ENCODE measurements at regions not wholly inside any gene's neighbourhood (a gene's known extent, or its start where the extent isn't known, plus 50 kb on each side); places are given as distances from the start of the nearest gene placed in this dataset.

- no peak for ATAC-seq
- TF ChIP-seq TOX (CRISPR knock-in tag; IDR thresholded peaks at IDR 0.05; ENCODE audit: borderline replicate concordance) (no peak), PPARA (CRISPR knock-in tag; IDR thresholded peaks at IDR 0.05; ENCODE audit: borderline replicate concordance) (no peak), CSRNP3 (CRISPR knock-in tag; IDR thresholded peaks at IDR 0.05) (no peak), CSDC2 (CRISPR knock-in tag; IDR thresholded peaks at IDR 0.05) (no peak), CREB5 (CRISPR knock-in tag; IDR thresholded peaks at IDR 0.05; ENCODE audit: low read depth) (no peak), TSHZ2 (CRISPR knock-in tag; IDR thresholded peaks at IDR 0.05) (no peak), ARNTL (CRISPR knock-in tag; IDR thresholded peaks at IDR 0.05; ENCODE audit: borderline replicate concordance, low read depth) (no peak), BACH2 (CRISPR knock-in tag; IDR thresholded peaks at IDR 0.05; ENCODE audit: borderline replicate concordance) (no peak), ZFP30 (CRISPR knock-in tag; IDR thresholded peaks at IDR 0.05) (no peak), SNAI2 (CRISPR knock-in tag; IDR thresholded peaks at IDR 0.05) (no peak), ZFP3 (CRISPR knock-in tag; IDR thresholded peaks at IDR 0.05) (no peak), ESRRG (CRISPR knock-in tag; IDR thresholded peaks at IDR 0.05) (no peak), RARB (CRISPR knock-in tag; IDR thresholded peaks at IDR 0.05) (no peak), GLIS3 (CRISPR knock-in tag; IDR thresholded peaks at IDR 0.05) (no peak), TCF4 (CRISPR knock-in tag; IDR thresholded peaks at IDR 0.05; ENCODE audit: borderline replicate concordance) (no peak), ZC3H10 (CRISPR knock-in tag; IDR thresholded peaks at IDR 0.05) (no peak), PATZ1 (CRISPR knock-in tag; IDR thresholded peaks at IDR 0.05; ENCODE audit: borderline replicate concordance) (no peak), OSR1 (CRISPR knock-in tag; IDR thresholded peaks at IDR 0.05) (no peak), POU6F1 (CRISPR knock-in tag; IDR thresholded peaks at IDR 0.05; ENCODE audit: borderline replicate concordance, low read depth) (no peak)
These were observed 107.7 kb upstream of the JAG1 start for GRCh38 chr20:10781526-10781925.

- TF ChIP-seq ZNF8 (CRISPR knock-in tag; IDR thresholded peaks at IDR 0.05) (no peak), TCF4 (CRISPR knock-in tag; IDR thresholded peaks at IDR 0.05; ENCODE audit: borderline replicate concordance) (no peak), ARNTL (CRISPR knock-in tag; IDR thresholded peaks at IDR 0.05; ENCODE audit: borderline replicate concordance, low read depth) (no peak), ZFP3 (CRISPR knock-in tag; IDR thresholded peaks at IDR 0.05) (no peak), PATZ1 (CRISPR knock-in tag; IDR thresholded peaks at IDR 0.05; ENCODE audit: borderline replicate concordance) (no peak), CSRNP3 (CRISPR knock-in tag; IDR thresholded peaks at IDR 0.05) (no peak), ISL1 (CRISPR knock-in tag; IDR thresholded peaks at IDR 0.05) (no peak), ZC3H10 (CRISPR knock-in tag; IDR thresholded peaks at IDR 0.05) (no peak), OSR1 (CRISPR knock-in tag; IDR thresholded peaks at IDR 0.05) (no peak), ZNF70 (CRISPR knock-in tag; IDR thresholded peaks at IDR 0.05) (no peak), GLIS3 (CRISPR knock-in tag; IDR thresholded peaks at IDR 0.05) (no peak), POU6F1 (CRISPR knock-in tag; IDR thresholded peaks at IDR 0.05; ENCODE audit: borderline replicate concordance, low read depth) (no peak), ZNF565 (CRISPR knock-in tag; conservative IDR thresholded peaks at IDR 0.05; ENCODE audit: low read depth) (no peak), CSDC2 (CRISPR knock-in tag; IDR thresholded peaks at IDR 0.05) (no peak), SNAI2 (CRISPR knock-in tag; IDR thresholded peaks at IDR 0.05) (no peak), RARB (CRISPR knock-in tag; IDR thresholded peaks at IDR 0.05) (no peak), PPARA (CRISPR knock-in tag; IDR thresholded peaks at IDR 0.05; ENCODE audit: borderline replicate concordance) (no peak), BACH2 (CRISPR knock-in tag; IDR thresholded peaks at IDR 0.05; ENCODE audit: borderline replicate concordance) (no peak)
- no peak for ATAC-seq
These were observed 110.1 kb upstream of the JAG1 start for GRCh38 chr20:10783707-10784553.
